ENCODE measurements at regions not wholly inside any gene's neighbourhood (a gene's known extent, or its start where the extent isn't known, plus 50 kb on each side); places are given as distances from the start of the nearest gene placed in this dataset.

- no peak for DNase-seq (ENCODE audit: low read depth)
Observed at GRCh38 chr5:167595196-167595595, 696.2 kb upstream of the WWC1 start.

- DNase-seq (ENCODE audit: low read depth), result no peak
Observed at GRCh38 chr5:167598166-167598565, 693.3 kb upstream of the WWC1 start.

GRCh38 chr5:167602067-167602466 lies 689.4 kb upstream of the WWC1 start:
- no peak for DNase-seq (ENCODE audit: low read depth)

- DNase-seq (ENCODE audit: low read depth), result no peak
Observed at GRCh38 chr5:167603135-167603534, 688.3 kb upstream of the WWC1 start.

GRCh38 chr5:167608390-167609272 lies 682.8 kb upstream of the WWC1 start:
- DNase-seq (ENCODE audit: low read depth), result peak; percentile 13

GRCh38 chr5:167614294-167615021 lies 677.0 kb upstream of the WWC1 start:
- no peak for DNase-seq (ENCODE audit: low read depth)

- DNase-seq (ENCODE audit: low read depth), result no peak
Observed at GRCh38 chr5:167616043-167616890, 675.2 kb upstream of the WWC1 start.

GRCh38 chr5:167623354-167623753 lies 668.1 kb upstream of the WWC1 start:
- no peak for DNase-seq (ENCODE audit: low read depth)

- DNase-seq (ENCODE audit: low read depth), result no peak
Observed at GRCh38 chr5:167624053-167624452, 667.4 kb upstream of the WWC1 start.

GRCh38 chr5:167626341-167627123 lies 664.9 kb upstream of the WWC1 start:
- peak; percentile 23 for DNase-seq (ENCODE audit: low read depth)

- no peak for DNase-seq (ENCODE audit: low read depth)
Observed at GRCh38 chr5:167629634-167630033, 661.8 kb upstream of the WWC1 start.

- no peak for DNase-seq (ENCODE audit: low read depth)
Observed at GRCh38 chr5:167631191-167631590, 660.3 kb upstream of the WWC1 start.

- no peak for DNase-seq (ENCODE audit: low read depth)
Observed at GRCh38 chr5:167633114-167633513, 658.3 kb upstream of the WWC1 start.

GRCh38 chr5:167633931-167634341 lies 657.5 kb upstream of the WWC1 start:
- DNase-seq (ENCODE audit: low read depth), result peak; percentile 54

GRCh38 chr5:167634432-167634831 lies 657.0 kb upstream of the WWC1 start:
- peak; percentile 55 for DNase-seq (ENCODE audit: low read depth)

- no peak for DNase-seq (ENCODE audit: low read depth)
Observed at GRCh38 chr5:167638816-167639215, 652.6 kb upstream of the WWC1 start.

- peak; percentile 55 for DNase-seq (ENCODE audit: low read depth)
Observed at GRCh38 chr5:167639273-167639672, 652.2 kb upstream of the WWC1 start.

GRCh38 chr5:167639766-167640165 lies 651.7 kb upstream of the WWC1 start:
- DNase-seq (ENCODE audit: low read depth), result peak; percentile 59

GRCh38 chr5:167642181-167642580 lies 649.3 kb upstream of the WWC1 start:
- no peak for DNase-seq (ENCODE audit: low read depth)

- peak; percentile 95 for DNase-seq (ENCODE audit: low read depth)
Observed at GRCh38 chr5:167642779-167643517, 648.5 kb upstream of the WWC1 start.

Measured in ELR (cell line).